PC-3 (cell line): ENCODE measurements at regions not wholly inside any gene's neighbourhood (a gene's known extent, or its start where the extent isn't known, plus 50 kb on each side); places are given as distances from the start of the nearest gene placed in this dataset.

Experiments
- EZH2 ChIP-seq: fragments of 300-600 bp; sonication (generic); IDR thresholded peaks from one replicate; pipeline ENCODE4 v1.6.1; 2017; ENCODE audit warnings: antibody characterized with exemption, mild to moderate bottlenecking, low read length; ENCODE audit not compliant: unreplicated experiment
- TF ChIP-seq, protein P1 (sequence below): fragments of 300-600 bp; sonication (generic); conservative IDR thresholded peaks from 2 replicates; pipeline ENCODE4 v1.5.1; 2017; ENCODE audit warnings: antibody characterized with exemption, low read depth, mild to moderate bottlenecking, low read length

DNA sequence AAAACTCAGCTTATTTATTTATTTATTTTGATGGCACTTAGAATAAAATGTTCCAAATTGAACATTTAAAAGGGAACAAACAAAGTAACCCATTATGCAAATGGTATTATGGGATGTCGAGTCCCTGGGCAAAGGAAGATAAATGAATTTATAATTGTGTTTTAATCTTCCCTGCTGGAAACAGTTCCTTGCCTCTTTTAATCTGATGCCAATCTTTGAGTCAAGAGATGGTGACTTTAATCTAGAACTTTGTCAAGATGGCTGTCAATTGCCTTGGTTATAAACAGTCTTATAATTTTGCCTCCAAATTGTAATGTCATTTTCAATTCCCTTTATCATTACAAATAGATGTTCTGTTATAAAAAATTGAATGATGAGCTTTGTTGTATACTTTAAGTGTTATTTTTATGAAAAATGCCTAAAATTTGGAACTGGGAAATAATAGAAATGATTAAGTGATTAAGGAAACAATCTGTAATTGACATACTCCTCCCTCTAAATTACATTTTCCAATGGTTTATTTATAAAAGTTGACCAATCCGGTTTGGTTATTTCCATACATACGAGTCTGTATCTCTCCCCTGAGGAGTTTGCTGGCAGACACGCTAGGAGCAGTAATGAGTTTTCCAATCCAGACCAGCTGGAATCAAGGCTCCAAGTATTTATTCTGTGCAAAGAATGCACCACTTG is 134.9 kb upstream of the FRMD6 start:
- TF ChIP-seq EZH2 = no peak
- TF ChIP-seq, protein P1, sequence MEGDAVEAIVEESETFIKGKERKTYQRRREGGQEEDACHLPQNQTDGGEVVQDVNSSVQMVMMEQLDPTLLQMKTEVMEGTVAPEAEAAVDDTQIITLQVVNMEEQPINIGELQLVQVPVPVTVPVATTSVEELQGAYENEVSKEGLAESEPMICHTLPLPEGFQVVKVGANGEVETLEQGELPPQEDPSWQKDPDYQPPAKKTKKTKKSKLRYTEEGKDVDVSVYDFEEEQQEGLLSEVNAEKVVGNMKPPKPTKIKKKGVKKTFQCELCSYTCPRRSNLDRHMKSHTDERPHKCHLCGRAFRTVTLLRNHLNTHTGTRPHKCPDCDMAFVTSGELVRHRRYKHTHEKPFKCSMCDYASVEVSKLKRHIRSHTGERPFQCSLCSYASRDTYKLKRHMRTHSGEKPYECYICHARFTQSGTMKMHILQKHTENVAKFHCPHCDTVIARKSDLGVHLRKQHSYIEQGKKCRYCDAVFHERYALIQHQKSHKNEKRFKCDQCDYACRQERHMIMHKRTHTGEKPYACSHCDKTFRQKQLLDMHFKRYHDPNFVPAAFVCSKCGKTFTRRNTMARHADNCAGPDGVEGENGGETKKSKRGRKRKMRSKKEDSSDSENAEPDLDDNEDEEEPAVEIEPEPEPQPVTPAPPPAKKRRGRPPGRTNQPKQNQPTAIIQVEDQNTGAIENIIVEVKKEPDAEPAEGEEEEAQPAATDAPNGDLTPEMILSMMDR = no peak
